ENCODE measurements at regions not wholly inside any gene's neighbourhood (a gene's known extent, or its start where the extent isn't known, plus 50 kb on each side); places are given as distances from the start of the nearest gene placed in this dataset.
"Not testable (repeated sequence)": the region's sequence is repeated elsewhere in the genome, so short reads cannot be mapped to it uniquely, and the experiment has no call there.

DNA sequence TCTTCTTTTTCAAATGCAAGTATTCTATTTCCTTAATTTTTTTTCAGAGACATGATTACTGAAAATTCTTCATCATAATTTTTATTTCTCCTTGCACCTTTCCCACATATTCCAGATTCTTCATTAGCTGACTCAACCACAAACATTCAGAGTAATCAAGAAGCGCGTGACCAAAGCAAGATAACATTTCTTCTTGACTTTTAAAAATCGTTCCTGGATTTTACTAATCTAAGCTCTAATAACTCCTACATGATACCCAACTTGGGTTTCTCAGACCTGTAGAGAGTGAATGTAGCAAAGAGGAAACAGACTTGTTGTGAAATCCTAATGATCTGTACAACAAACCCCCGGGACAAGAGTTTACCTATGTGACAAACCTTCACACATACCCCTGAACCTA lies 615.0 kb downstream of the TMA16 start:
- DNase-seq = no peak

DNA sequence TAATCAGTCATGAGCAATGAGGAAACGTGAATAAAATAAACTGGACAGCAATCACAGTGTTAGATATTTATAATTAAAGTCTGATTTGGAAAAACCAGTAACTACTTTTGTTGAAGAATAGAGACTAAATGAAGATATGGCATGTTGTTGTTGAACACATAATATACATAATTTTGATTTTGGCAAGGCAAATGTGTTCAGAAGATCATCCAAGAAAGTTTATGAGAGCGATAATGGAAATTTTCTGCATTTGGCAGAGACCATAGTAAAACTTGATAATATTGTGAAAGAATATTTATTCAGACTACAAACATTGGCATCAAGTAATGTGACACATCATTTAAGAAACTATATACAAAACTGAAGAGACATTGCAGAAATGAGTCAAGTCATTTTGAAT lies 620.7 kb downstream of the TMA16 start:
- no peak for DNase-seq

DNA sequence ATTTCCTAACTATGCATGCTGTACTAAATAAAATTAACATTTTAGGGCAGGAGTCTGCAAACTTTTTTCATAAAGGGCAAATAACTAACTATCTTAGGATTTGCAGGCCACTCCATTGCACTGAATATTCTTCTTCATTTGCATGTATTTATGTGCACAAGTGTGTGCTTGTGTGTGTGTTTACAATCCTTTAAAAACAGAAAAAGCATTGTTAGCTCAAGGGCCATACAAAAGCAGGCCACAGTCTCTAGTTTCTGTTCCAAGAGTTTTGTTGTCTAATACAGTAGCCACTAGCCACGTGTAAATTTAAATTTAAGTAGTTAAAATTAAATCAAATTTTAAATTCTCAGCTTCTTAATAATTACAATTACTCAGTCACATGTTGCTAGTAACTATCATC lies 621.8 kb downstream of the TMA16 start:
- no peak for DNase-seq

DNA sequence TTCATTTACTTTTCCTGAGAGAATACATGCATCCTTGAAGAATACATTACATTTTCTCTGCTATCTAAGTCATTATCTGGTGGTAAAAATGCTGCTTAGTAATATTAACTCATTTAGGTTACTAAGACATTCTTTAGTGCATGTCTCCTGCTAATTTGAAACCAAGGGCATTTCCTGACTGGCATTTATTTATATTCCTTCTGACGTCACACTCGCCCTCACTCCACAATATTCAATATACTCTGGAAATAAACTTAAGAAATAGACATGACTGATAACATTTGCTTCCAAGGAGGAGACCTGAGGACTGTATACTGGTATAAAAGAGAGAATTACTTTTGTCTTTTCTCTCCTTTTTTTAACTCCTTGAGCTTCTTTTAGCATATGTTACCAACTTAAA lies 619.5 kb upstream of the SMIM31 start:
- no peak for DNase-seq

DNA sequence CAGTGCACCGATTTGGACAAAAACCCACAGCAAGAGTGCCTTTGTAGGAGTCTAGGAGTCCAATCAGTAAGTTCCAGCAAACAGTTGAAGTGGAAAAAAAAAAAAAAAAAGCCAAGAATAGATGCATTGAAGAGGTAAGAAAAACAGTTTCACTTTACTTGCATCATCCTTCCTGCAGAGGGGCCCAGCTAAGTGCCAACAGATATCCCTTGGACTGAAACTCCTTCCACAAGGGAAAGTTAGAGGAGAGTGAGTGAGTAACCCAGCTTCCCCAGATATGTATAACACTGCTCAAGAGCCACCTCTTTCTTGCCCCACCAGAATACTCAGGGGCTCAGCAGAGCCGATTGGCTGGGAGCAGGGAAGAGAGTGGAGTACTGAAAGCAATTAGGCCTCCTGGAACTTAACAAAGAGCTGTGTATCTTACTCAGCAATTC lies 617.7 kb upstream of the SMIM31 start:
- DNase-seq = no peak

DNA sequence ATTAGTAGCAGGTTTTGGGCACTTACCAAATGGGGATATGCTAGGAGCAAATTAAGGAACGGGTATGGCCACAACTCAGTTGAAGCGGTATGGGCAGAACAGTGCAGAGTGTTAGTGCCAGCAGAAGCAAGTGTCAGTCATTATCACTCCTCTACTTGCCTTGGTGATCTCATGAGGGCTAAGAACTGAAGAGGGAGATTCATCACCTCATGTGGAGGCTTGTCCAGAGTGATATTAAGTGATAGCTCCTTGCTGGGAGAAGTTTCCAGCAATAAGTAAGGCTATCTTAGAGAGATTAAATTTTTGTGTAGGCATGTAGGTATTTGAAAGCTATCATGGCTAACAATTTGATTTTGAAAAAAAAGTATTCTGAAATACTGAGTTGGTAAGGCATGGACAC lies 615.4 kb upstream of the SMIM31 start:
- no peak for DNase-seq

DNA sequence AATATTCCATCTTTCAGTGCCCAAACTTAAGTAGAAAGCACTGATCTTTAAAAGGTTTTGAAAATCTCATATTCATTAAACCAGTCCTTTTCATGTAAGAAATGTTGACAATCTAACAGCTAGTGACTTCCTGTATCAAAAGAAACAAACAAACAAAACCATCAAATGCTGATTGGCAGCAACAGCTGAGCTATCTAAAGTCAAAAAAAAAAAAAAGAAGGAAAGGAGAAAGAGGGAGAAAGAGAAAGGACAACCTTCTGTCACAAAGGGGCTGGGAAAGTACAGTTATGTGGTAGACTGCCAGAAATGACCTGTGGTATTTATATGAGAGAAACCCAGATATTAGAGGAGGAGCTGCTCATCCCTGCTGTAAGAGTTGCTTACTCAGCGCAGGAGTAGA lies 614.6 kb upstream of the SMIM31 start:
- DNase-seq = no peak

DNA sequence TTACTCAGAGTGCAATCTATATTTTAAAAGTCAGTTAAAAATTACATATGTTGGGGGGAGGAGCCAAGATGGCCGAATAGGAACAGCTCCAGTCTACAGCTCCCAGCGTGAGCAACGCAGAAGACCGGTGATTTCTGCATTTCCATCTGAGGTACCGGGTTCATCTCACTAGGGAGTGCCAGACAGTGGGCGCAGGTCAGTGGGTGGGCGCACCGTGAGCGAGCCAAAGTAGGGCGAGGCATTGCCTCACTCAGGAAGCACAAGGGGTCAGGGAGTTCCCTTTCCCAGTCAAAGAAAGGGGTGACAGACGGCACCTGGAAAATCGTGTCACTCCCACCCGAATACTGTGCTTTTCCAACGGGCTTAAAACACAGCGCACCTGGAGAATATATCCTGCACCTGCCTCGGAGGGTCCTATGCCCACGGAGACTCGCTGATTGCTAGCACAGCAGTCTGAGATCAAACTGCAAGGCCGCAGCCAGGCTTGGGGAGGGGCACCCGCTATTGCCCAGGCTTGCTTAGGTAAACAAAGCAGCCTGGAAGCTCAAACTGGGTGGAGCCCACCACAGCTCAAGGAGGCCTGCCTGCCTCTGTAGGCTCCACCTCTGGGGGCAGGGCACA lies 612.1 kb upstream of the SMIM31 start:
- DNase-seq = not testable (repeated sequence)

DNA sequence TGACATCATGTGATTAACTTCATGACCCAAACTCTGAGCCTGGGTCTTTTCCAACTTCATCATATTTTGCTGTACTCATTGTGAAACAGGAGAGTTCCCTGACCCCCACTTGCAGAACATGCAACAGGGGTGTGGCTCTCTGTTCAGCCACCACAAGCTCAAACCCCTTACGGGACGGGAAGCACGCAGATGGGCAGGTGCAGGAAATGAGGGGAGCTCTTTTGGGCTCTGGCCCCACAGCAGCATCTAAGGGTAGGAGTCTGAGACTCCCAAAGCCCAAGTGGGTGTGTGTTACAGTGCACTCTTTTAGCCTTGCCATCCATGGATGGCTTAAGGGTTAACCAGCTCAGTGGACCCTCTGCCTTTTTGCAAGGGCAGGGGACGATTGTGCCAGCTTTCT lies 599.5 kb upstream of the SMIM31 start:
- DNase-seq = no peak

DNA sequence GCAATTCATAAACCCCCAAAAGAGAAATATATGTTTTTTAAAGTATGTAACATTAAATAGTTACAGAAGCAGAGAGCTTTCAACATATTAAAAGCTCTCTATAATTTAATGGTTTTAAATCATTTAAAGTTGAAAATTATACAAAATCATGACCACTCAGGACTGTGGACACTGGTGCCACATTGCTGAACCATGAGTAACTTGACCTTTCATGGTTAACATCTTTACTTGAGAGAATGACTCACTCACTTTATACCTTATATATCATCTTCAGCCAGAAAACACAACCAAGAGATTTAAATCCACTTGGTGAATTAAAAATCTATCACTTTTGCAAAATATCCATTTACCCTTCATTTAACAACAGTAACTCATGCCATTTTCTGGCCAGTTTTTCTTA lies 584.3 kb upstream of the SMIM31 start:
- no peak for DNase-seq

DNA sequence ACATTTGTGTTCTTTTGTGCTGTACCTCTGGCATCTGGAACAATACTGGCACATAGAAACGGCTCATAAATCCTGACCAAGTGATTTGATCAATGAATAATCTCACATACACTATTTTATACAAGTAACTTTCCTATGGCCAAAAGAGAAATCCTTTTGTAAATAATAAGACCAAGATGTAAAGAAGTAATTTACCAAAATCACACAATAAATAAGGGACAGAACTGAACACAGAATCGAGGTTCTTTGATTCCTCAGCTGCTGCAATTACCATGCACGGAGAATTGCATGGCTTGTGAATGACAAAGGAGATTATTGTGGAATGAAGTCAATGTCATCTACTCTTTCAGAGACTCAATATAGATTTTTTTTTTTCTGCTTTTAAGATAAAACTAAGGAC lies 576.8 kb upstream of the SMIM31 start:
- DNase-seq = no peak

DNA sequence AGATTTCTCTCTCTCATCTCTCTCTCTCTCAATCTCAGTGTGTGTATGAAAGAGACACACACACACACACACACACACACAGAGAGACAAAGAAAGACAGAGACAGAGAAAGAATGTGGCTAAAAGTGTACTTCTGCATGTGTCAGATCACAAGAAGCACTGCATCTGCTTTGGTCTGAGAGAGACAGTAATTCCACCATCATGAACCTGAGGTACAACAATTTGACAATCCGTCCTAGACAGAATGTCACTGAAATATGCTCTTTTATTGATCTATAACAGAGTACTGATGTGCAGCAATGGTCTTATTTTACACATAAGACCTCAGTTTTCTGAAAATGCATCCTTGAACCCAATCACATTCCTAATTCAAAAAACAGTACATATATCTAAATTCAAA lies 576.2 kb upstream of the SMIM31 start:
- no peak for DNase-seq

DNA sequence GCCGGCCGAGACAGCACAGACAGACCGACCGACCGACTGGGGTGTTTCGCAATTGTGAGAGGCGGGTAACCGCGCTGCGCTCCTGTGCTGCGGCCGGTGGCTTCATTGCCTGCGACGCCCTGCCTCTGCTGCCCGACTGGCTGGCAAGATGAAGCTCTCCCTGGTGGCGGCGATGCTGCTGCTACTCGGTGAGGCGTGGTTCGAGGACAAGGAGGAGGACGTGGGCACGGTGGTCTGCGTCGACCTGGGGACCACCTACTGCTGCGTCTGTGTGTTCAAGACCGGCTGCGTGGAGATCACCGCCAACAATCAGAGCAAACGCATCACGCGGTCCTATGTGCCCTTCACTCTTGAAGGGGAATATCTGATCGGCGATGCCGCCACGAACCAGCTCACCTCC lies 565.7 kb upstream of the SMIM31 start:
- no peak for DNase-seq

DNA sequence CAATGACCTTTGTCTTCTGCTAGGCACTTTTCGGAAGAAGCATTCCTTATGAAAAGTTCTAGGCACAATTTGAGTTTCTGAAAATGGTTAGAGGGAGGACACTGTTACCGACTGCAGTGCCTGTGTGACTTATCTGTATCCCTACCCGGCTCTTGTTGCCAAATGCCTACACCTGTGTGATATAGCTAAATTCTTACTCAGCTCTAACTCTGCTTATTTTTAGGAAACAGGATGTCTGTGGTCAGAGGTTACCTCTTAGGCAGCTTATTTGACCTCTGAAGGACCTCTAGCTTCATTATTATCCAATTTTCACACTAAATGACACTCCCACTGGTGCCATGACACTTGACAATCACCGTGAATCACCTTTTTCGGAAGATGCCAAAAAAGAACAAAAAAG lies 561.1 kb upstream of the SMIM31 start:
- DNase-seq = no peak

DNA sequence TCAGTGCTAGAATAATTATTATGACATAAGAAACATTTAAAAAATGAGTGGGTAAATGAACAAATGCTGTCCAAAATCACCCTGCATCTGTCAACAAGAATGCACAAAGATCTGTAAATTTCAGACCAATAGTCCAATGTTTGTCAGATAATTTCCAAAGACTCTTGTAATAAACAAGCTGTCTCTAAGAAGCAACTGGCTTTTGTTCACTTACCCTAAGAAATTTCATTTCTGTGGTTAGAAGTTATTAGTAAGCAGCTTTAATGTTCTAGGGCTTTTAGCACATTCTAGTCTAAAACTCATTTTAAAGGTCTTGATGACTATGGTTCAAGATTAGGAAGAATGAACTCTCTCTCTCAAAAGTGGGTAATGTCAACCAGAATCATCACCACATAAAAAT lies 560.3 kb upstream of the SMIM31 start:
- DNase-seq = no peak

DNA sequence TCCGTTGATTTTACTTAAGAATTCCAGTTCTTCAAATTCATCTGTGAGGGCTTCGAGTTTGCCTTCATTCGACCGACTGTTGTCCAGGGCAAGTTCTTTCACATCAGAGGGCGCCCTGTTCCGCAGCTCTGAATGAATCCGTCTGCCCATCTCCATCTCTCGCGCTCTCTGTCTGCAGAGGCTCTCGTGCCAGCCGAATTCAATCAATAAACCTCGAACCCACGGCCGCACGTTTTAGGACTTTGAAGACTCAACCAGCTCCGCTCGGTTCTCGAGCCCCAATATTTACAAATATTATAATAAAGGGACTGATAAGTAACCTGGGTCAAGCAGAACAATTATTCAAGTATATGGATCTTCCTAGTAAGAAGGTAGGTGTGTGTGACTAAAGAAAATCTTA lies 556.4 kb upstream of the SMIM31 start:
- no peak for DNase-seq

DNA sequence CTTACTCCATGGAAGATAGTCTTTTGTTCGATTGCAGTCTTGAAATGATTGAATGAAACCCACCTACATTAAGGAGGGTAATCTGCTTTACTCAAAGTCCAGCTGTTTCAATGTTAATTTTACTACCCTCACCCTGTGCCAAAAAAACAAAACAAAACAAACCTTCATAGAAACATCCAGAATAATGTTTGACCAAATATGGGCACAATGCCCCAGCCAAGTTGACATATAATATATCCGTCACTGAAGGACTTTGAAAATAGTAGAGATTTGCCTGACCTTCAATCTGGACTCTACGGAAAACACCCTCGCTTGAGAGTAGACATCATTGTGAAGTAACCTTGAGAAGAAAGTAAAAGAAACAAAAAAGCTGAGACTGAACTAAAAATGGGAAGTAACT lies 550.5 kb upstream of the SMIM31 start:
- DNase-seq = no peak

DNA sequence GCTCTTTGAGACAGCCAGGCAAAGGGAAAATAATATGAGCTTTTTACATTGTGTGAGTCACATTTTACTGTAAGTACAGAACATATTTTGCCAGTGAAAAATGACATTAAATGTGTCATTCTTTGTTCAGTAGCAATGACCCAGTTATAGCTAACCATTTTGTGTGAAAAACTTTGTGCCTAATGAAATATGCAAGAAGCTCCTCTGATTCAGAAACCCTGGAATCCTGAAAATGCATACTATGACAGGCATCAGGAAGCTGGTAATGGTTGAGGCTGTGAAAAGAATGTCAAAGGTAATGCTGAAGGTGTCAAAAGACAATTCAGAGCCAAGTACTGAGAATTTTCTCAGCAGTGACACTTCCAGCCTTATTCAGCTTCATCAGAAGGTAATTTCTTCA lies 549.5 kb upstream of the SMIM31 start:
- DNase-seq = no peak

DNA sequence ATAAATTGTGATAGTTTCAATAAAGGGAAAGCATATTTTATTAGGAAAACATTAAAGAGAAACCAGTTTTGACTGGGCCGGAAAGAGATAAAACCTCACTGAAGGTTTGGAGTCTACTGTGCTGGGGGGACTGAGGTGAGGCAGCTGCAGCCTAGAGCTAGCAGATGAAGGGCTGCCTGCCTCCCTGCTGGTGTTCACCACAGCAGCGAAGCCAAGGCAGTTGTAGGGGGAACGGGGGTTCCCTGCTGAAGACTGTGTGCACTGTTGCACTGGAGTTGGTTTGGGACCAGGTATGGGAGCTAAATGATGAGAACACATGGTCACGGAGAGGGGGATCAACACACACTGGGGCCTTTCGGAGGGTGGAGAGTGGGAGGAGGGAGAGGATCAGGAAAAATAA lies 546.5 kb upstream of the SMIM31 start:
- no peak for DNase-seq

DNA sequence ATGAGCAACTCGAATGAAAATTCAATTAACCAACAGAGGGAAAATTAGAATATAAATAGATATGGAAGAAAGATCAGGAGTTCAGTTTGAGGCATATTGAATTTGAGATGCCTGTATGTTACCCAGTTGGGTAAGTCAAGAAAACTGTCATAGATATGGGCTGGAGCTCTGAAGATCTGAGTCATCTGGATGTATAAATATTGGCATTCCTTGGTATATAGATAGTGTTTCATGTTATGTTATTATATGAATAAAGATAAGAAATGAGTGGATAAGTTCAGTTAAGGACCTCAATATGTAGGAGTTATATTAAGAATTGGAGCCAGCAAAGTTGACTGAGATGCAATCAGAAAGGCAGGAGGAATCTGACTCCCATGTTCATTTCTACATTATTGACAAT lies 543.6 kb upstream of the SMIM31 start:
- DNase-seq = no peak

DNA sequence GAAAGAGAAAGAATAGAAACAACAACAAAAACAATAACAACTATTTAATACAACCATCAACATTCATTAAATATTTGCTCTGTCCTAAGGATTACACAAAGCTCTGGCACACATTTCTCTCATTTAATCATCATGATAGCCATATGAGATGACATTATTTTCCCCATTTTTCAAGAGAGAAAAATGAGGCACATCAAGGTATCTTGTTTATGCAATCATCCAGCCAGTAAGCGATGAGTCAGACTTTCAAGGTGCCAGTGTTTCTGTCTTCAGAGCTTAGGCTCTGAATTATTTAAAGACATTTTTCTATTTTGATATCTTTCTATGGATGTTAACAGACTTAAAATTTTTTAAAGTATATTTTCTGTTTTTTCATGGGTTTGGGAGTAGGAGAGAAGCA lies 541.8 kb upstream of the SMIM31 start:
- DNase-seq = no peak

DNA sequence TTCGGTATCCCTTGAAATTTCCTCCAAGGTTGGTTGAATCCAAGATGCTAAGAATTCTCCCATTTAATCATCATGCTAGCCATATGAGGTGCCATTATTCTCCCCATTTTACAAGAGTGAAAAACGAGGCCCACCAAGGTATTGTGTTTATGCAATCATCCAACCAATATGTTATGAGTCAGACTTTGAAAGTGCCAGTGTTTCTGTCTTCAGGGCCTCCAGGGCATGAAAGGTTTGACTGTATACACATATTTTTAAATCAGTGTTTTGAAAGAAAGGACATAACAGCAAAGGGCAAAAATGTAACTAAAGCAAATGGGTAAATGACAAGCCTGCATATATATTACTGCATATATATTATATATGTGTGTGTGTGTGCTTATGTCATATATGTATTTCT lies 541.2 kb upstream of the SMIM31 start:
- no peak for DNase-seq

DNA sequence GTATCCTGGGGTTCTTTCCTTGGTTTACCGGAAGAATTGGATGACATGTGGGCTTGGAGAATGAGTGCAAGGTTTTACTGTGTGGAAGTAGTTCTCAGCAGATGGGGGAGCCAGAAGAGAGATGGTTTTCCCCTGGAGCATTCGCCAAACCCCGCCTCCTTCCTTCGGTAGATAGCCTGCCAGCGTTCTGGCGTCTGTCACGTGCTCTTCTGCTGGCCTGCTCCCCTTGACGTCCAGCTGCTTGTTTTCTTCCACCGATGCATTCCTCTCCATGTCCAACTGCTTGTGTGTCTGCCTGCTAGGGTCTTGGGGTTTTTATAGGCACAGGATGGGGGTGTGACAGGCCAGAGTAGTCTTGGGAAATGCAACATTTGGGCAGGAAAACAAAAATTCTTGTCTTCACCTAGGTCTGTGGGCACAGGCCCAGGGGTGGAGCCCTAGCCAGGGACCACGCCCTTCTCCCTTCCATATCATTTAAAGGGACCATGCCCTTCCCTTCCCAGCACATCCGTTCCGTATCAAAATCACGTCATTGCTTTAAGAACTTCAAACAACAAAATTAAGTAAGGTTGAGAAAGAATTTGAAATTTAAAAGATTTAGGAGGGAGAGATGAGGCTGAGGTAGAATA lies 538.7 kb upstream of the SMIM31 start:
- DNase-seq = no peak

DNA sequence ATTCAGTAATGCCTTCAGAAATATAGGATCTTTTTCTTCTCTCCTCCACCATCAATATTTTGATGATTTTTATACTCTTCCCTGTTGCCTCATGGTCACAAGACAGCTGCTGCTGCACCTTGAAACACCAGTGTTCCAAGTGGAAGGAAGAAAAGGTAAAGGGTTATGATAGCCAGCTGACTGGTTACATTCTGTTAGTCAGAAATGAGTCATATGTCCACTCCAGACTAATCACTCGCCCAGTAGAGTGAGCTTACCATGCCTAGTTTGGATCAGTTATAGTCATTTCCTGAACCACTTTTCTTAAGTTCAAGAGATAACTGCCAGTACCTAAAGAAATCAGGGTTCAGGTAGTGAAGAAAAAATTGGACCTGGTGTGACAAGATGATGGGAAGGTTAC lies 532.3 kb upstream of the SMIM31 start:
- DNase-seq = no peak

DNA sequence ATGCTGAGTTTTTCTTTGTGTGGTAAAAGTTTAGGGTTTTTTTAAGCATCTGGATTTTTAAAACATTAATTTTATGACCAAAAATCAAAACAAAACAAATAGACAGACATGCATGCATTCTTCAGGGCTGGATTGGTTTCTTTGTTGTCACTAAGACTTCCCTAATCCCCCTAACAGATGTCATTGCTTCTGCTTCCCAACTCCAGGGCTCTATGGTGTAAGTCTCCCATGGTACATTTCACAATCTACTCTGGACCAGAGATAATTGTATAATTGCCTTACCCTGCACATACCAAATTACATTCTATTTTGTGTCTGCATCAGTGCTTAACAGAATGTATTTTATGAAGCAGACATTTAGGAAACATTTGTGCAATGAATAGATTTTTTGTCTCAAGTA lies 529.1 kb upstream of the SMIM31 start:
- no peak for DNase-seq

Measured in activated effector memory CD4-positive, alpha-beta T cell treated with anti-CD3 and anti-CD28 coated beads, Interleukin-2, amount 50 U/mL, for 16 hours (primary cell).